Upper lobe of left lung (tissue), 6 donors: ENCODE measurements at regions not wholly inside any gene's neighbourhood (a gene's known extent, or its start where the extent isn't known, plus 50 kb on each side); places are given as distances from the start of the nearest gene placed in this dataset.

Source experiments
- ATAC-seq, 2 donors: fragments of 200-7000 bp; cut with Tn5 transposase; one replicate each; pipeline ENCODE4 v1.9.1; 2022; ENCODE audit warnings: mild to moderate bottlenecking in 2 of 2, moderate library complexity in 2 of 2; ENCODE audit not compliant: low FRiP score in 2 of 2
- DNase-seq, 2 donors: peaks; one replicate each; pipeline ENCODE4 v3.0.0-alpha.2; 2019 to 2020
- H3K27ac ChIP-seq, 4 donors: fragments of 200-600 bp; sonication (generic); one replicate each; pipeline ENCODE4 v1.5.1; 2016 to 2019
- H3K27me3 ChIP-seq, 4 donors: fragments of 200-600 bp; sonication (generic); one replicate each; pipeline ENCODE4 v1.5.1; 2017 to 2019
- H3K36me3 ChIP-seq, 4 donors: fragments of 200-600 bp; sonication (generic); one replicate each; pipeline ENCODE4 v1.5.1; 2016 to 2019
- H3K4me1 ChIP-seq, 4 donors: fragments of 200-600 bp; sonication (generic); one replicate each; pipeline ENCODE4 v1.5.1; 2018 to 2019
- H3K4me3 ChIP-seq, 4 donors: fragments of 200-600 bp; sonication (generic); one replicate each; pipeline ENCODE4 v1.5.1; 2017 to 2019; ENCODE audit warnings: mild to moderate bottlenecking in 2 of 4, moderate library complexity in 1 of 4
- H3K9me3 ChIP-seq, 4 donors: fragments of 200-600 bp; sonication (generic); one replicate each; pipeline ENCODE4 v1.5.1; 2018 to 2019
- EP300 ChIP-seq, 4 donors: sonication (generic); formaldehyde crosslinking; IDR thresholded peaks; one replicate each; pipeline ENCODE4 v1.5.1; 2017; ENCODE audit warnings: antibody characterized with exemption in 4 of 4, control low read depth in 2 of 4
- POLR2A ChIP-seq, 4 donors: fragments of 450-650 bp; IDR thresholded peaks; one replicate each; pipeline ENCODE4 v1.5.1; 2016 to 2017; ENCODE audit warnings: antibody characterized with exemption in 4 of 4, mild to moderate bottlenecking in 2 of 4
- POLR2AphosphoS5 ChIP-seq, 2 donors: sonication (generic); formaldehyde crosslinking; IDR thresholded peaks; one replicate each; pipeline ENCODE4 v1.5.1; 2017; ENCODE audit warnings: antibody characterized with exemption in 2 of 2
- WGBS, 2 donors: methylation state at CpG; one replicate each; pipeline ENCODE4 v1.1.5; 2017 to 2018; 5-methylcytosine and 5-hydroxymethylcytosine counted together
- TF ChIP-seq, protein P1 (sequence below), 6 experiments: fragments of 450-650 bp in 4 of 6; fragments of 200-600 bp in 2 of 6; sonication (generic) in 2 of 6; IDR thresholded peaks; one replicate each; pipeline ENCODE4 v1.5.1; 2016 to 2019; ENCODE audit warnings: antibody characterized with exemption in 6 of 6
- donor health status: DM: no; HTN: no; CAD: no; lungs with moderate emphysema.
- donor health status: DM: no; HTN: yes; CAD: no; lungs with severe emphysema.

DNA sequence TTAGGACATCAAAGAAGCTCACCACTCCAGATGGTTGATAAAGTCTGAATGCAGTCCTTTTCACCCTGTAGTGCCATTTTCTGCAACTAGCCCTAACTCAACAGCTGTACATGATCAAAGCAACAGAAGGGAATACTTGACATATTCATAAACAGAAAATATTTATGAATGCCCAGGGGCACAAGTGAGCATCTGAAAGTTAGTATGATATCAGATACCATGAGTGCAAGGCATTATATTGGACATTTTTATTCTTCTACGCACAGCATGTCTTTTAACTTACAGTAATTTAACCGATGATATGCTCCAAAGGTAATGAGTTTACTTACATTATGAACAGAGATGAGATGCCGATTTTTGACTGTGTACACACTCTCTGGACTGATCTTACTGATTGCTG lies 142.0 kb downstream of the MCHR2 start:
- no peaks in the 10 kb centered on the region for H3K4me1 ChIP-seq
- H3K36me3 ChIP-seq, result no peaks in the 10 kb centered on the region
- no peaks in the 10 kb centered on the region for H3K9me3 ChIP-seq
- 74 to 79% methylated on average over 3 of the region's 3 CpGs for WGBS, 2 donors
- no peak for TF ChIP-seq EP300 (IDR thresholded peaks at IDR 0.05)
- no peak overlapping the region for H3K27ac ChIP-seq
- no peak overlapping the region for H3K4me3 ChIP-seq
- no peaks in the 10 kb centered on the region for H3K27me3 ChIP-seq
- DNase-seq (no peak), ATAC-seq (no peak)

DNA sequence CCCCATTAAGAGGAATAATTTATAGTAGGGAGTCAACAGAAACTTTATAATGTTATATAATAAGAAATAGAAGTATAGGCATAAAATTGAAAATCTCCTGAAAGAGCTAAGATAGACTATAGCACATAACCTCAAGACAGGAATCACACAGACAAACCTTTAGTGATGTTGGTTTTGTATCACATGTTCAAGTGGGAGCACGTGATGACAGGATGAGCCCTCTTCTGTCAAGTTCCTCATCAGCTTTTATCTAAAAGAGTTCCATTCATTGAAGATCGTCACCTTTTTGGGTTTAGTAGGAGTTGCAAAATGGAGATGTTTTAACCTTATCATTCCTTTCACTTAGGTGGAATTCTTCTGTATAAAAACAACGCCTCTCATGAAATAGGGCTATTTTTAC lies 127.0 kb downstream of the MCHR2 start:
- no peaks in the 10 kb centered on the region for H3K27me3 ChIP-seq
- H3K4me3 ChIP-seq, result no peak overlapping the region
- WGBS, 2 donors, result 34 to 38% methylated on average over 3 of the region's 3 CpGs
- H3K27ac ChIP-seq, result no peak overlapping the region
- H3K4me1 ChIP-seq, result no peaks in the 10 kb centered on the region
- H3K9me3 ChIP-seq, result no peaks in the 10 kb centered on the region
- TF ChIP-seq EP300 (IDR thresholded peaks at IDR 0.05) (no peak), POLR2AphosphoS5 (IDR thresholded peaks at IDR 0.05) (no peak), POLR2A (IDR thresholded peaks at IDR 0.05) (no peak)
- TF ChIP-seq, protein P1, sequence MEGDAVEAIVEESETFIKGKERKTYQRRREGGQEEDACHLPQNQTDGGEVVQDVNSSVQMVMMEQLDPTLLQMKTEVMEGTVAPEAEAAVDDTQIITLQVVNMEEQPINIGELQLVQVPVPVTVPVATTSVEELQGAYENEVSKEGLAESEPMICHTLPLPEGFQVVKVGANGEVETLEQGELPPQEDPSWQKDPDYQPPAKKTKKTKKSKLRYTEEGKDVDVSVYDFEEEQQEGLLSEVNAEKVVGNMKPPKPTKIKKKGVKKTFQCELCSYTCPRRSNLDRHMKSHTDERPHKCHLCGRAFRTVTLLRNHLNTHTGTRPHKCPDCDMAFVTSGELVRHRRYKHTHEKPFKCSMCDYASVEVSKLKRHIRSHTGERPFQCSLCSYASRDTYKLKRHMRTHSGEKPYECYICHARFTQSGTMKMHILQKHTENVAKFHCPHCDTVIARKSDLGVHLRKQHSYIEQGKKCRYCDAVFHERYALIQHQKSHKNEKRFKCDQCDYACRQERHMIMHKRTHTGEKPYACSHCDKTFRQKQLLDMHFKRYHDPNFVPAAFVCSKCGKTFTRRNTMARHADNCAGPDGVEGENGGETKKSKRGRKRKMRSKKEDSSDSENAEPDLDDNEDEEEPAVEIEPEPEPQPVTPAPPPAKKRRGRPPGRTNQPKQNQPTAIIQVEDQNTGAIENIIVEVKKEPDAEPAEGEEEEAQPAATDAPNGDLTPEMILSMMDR (IDR thresholded peaks at IDR 0.05), result no peak
- ATAC-seq (no peak), DNase-seq (no peak)
- no peaks in the 10 kb centered on the region for H3K36me3 ChIP-seq

DNA sequence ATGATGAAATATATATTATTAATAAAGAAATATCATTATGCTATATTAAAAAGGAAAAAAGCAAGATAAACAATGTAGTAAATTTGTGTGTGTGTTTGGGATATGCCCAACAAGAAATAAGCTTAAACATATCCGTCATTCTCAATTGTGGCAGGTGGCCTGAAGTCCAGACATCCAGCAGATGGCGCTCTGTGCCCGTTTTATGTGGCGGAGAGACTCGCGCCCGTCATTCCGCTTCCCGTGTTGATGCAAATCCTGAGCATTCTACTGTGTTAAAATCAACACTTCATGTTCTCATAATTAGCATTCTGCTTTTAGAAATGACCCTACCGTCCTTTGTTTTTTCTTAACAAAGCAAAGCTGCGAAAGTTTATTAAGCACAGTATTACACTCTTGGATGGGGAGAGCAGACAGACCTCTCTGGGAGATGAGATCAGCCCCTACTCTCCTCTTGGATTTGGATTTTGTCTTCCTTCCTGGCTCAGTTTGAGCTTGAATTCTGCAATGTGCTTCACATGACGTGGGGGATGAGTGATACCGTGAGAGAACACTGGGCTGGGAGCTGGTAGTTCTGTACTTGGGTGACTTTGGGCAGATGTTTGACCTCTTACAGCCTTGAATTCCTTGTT lies 125.8 kb downstream of the MCHR2 start:
- 9 to 12% methylated on average over 13 of the region's 13 CpGs for WGBS, 2 donors
- DNase-seq (peak in 1 of 2 donors; percentile 66), ATAC-seq (peak in 1 of 2 donors; percentile 86)
- TF ChIP-seq, protein P1 (IDR thresholded peaks at IDR 0.05), result peak; percentile 20 to 71 (median 59)
- no peak for TF ChIP-seq POLR2A (IDR thresholded peaks at IDR 0.05)
- Histone ChIP-seq H3K27me3 (no peaks in the 10 kb centered on the region), H3K4me1 (no peaks in the 10 kb centered on the region), H3K4me3 (no peak overlapping the region), H3K9me3 (no peaks in the 10 kb centered on the region), H3K27ac (no peak overlapping the region), H3K36me3 (no peaks in the 10 kb centered on the region)
